Neural progenitor cell (in vitro differentiated cells): ENCODE measurements at regions not wholly inside any gene's neighbourhood (a gene's known extent, or its start where the extent isn't known, plus 50 kb on each side); places are given as distances from the start of the nearest gene placed in this dataset.

ENCODE experiments used
- DNase-seq: peaks from one replicate; pipeline ENCODE4 v3.0.0-alpha.2; 2016; ENCODE audit warnings: low spot score
- H2AFZ ChIP-seq: fragments of 200-600 bp; sonication (generic); replicated peaks from 2 replicates; pipeline ENCODE4 v1.6.1; 2016; ENCODE audit warnings: antibody characterized with exemption
- H3F3A ChIP-seq: fragments of 200-600 bp; sonication (generic); 2 replicates; pipeline ENCODE4 v1.6.1; 2016; ENCODE audit warnings: antibody characterized with exemption, low read depth
- H3K27ac ChIP-seq: fragments of 200-600 bp; sonication (generic); 2 replicates; pipeline ENCODE4 v1.5.1; 2016; ENCODE audit warnings: mild to moderate bottlenecking
- H3K27me3 ChIP-seq: fragments of 200-600 bp; sonication (generic); 2 replicates; pipeline ENCODE4 v1.6.1; 2016; ENCODE audit warnings: mild to moderate bottlenecking, moderate library complexity
- H3K36me3 ChIP-seq: fragments of 200-600 bp; sonication (generic); 2 replicates; pipeline ENCODE4 v1.5.1; 2016
- H3K4me1 ChIP-seq: fragments of 200-600 bp; sonication (generic); 2 replicates; pipeline ENCODE4 v1.6.1; 2016; ENCODE audit warnings: mixed run types
- H3K4me2 ChIP-seq: fragments of 200-600 bp; sonication (generic); 2 replicates; pipeline ENCODE4 v1.6.1; 2016
- H3K4me3 ChIP-seq: fragments of 200-600 bp; sonication (generic); 2 replicates; pipeline ENCODE4 v1.5.1; 2016
- H3K79me2 ChIP-seq: fragments of 200-600 bp; sonication (generic); 2 replicates; pipeline ENCODE4 v1.6.1; 2016; ENCODE audit warnings: low read depth
- H3K9ac ChIP-seq: fragments of 200-600 bp; sonication (generic); 2 replicates; pipeline ENCODE4 v1.6.1; 2016
- H3K9me3 ChIP-seq: fragments of 200-600 bp; sonication (generic); 2 replicates; pipeline ENCODE4 v1.5.1; 2016; ENCODE audit warnings: low read depth
- H4K20me1 ChIP-seq: fragments of 200-600 bp; sonication (generic); 2 replicates; pipeline ENCODE4 v1.6.1; 2016; ENCODE audit warnings: low read depth
- H3K27ac Mint-ChIP-seq: 3 replicates; pipeline ENCODE4 v1.8.0; 2021; ENCODE audit warnings: mixed read lengths
- H3K27me3 Mint-ChIP-seq: 2 replicates; pipeline ENCODE4 v1.8.0; 2022; ENCODE audit warnings: low read depth, mild to moderate bottlenecking, inconsistent platforms, moderate library complexity, mixed read lengths; ENCODE audit not compliant: insufficient read depth
- H3K36me3 Mint-ChIP-seq: 3 replicates; pipeline ENCODE4 v1.8.0; 2021; ENCODE audit warnings: mixed read lengths
- H3K4me1 Mint-ChIP-seq: 3 replicates; pipeline ENCODE4 v1.8.0; 2021; ENCODE audit warnings: mixed read lengths
- H3K4me3 Mint-ChIP-seq: 3 replicates; pipeline ENCODE4 v1.8.0; 2021; ENCODE audit warnings: mild to moderate bottlenecking, moderate library complexity, mixed read lengths
- H3K9me3 Mint-ChIP-seq: 3 replicates; pipeline ENCODE4 v1.8.0; 2020; ENCODE audit warnings: mixed read lengths
- CTCF ChIP-seq: fragments of 200-600 bp; sonication (generic); IDR thresholded peaks from 2 replicates; pipeline ENCODE4 v1.5.1; 2017; ENCODE audit warnings: antibody characterized with exemption, mild to moderate bottlenecking
- EZH2 ChIP-seq: fragments of 200-600 bp; sonication (generic); IDR thresholded peaks from 2 replicates; pipeline ENCODE4 v1.6.1; 2017; ENCODE audit warnings: antibody characterized with exemption, mild to moderate bottlenecking, moderate library complexity
- EZH2phosphoT487 ChIP-seq: fragments of 200-600 bp; sonication (generic); IDR thresholded peaks from 2 replicates; pipeline ENCODE4 v1.6.1; 2017; ENCODE audit warnings: antibody characterized with exemption

GRCh38 chr3:55190331-55190730, 262.5 kb upstream of the LRTM1 start:
- H3K27ac ChIP-seq = no peak overlapping the region

GRCh38 chr3:55189359-55189801, 261.5 kb upstream of the LRTM1 start:
- TF ChIP-seq EZH2 (no peak), CTCF (no peak), EZH2phosphoT487 (no peak)
- no peaks in the 10 kb centered on the region for H3K4me1 ChIP-seq
- H3K36me3 Mint-ChIP-seq = no peaks in the 10 kb centered on the region
- H3K4me3 Mint-ChIP-seq = no peak overlapping the region
- H3K27me3 Mint-ChIP-seq = peaks cover 2% of the 10 kb centered on the region
- no peaks in the 10 kb centered on the region for H3K9me3 ChIP-seq
- H2AFZ ChIP-seq = no peak overlapping the region
- peaks cover 26% of the 10 kb centered on the region for H3K4me1 Mint-ChIP-seq
- no peaks in the 10 kb centered on the region for H3K27me3 ChIP-seq
- H3F3A ChIP-seq = no peaks in the 10 kb centered on the region
- H3K27ac Mint-ChIP-seq = peak overlapping the region; percentile 7
- peaks cover 16% of the 10 kb centered on the region for H3K9me3 Mint-ChIP-seq
- H3K4me2 ChIP-seq = no peak overlapping the region
- no peaks in the 10 kb centered on the region for H3K36me3 ChIP-seq
- no peak for DNase-seq
- no peak overlapping the region for H3K4me3 ChIP-seq
- no peak overlapping the region for H3K9ac ChIP-seq
- H3K27ac ChIP-seq = no peak overlapping the region
- no peaks in the 10 kb centered on the region for H3K79me2 ChIP-seq
- no peaks in the 10 kb centered on the region for H4K20me1 ChIP-seq

More at GRCh38 chr3:55190331-55190730, 262.5 kb upstream of the LRTM1 start:
- Histone ChIP-seq H3K4me3 (no peak overlapping the region), H3K36me3 (no peaks in the 10 kb centered on the region), H4K20me1 (no peaks in the 10 kb centered on the region), H3K9ac (no peak overlapping the region), H3K27me3 (no peaks in the 10 kb centered on the region), H3K4me2 (no peak overlapping the region), H2AFZ (no peak overlapping the region), H3K4me1 (no peaks in the 10 kb centered on the region), H3F3A (no peaks in the 10 kb centered on the region), H3K79me2 (no peaks in the 10 kb centered on the region), H3K9me3 (no peaks in the 10 kb centered on the region)
- no peaks in the 10 kb centered on the region for H3K36me3 Mint-ChIP-seq
- DNase-seq = peak; percentile 53
- H3K9me3 Mint-ChIP-seq = peaks cover 16% of the 10 kb centered on the region
- TF ChIP-seq EZH2 (no peak), CTCF (no peak), EZH2phosphoT487 (no peak)
- H3K27me3 Mint-ChIP-seq = peaks cover 2% of the 10 kb centered on the region
- peak overlapping the region; percentile 73 for H3K27ac Mint-ChIP-seq
- peaks cover 26% of the 10 kb centered on the region for H3K4me1 Mint-ChIP-seq
- H3K4me3 Mint-ChIP-seq = no peak overlapping the region

GRCh38 chr3:55185380-55185779, 257.5 kb upstream of the LRTM1 start:
- H3K79me2 ChIP-seq = no peaks in the 10 kb centered on the region
- no peaks in the 10 kb centered on the region for H3K27me3 ChIP-seq
- no peaks in the 10 kb centered on the region for H4K20me1 ChIP-seq
- no peak for DNase-seq
- H3K9me3 ChIP-seq = no peaks in the 10 kb centered on the region
- TF ChIP-seq CTCF = no peak
- peaks cover 12% of the 10 kb centered on the region for H3K9me3 Mint-ChIP-seq
- peaks cover 30% of the 10 kb centered on the region for H3K4me1 Mint-ChIP-seq
- H3K36me3 ChIP-seq = no peaks in the 10 kb centered on the region
- no peaks in the 10 kb centered on the region for H3K4me1 ChIP-seq
- no peak overlapping the region for H3K9ac ChIP-seq
- no peaks in the 10 kb centered on the region for H3F3A ChIP-seq
- peaks cover 2% of the 10 kb centered on the region for H3K27me3 Mint-ChIP-seq
- no peak overlapping the region for H3K4me2 ChIP-seq
- no peak overlapping the region for H3K4me3 ChIP-seq
- no peak overlapping the region for H3K27ac ChIP-seq
- no peaks in the 10 kb centered on the region for H3K36me3 Mint-ChIP-seq
- H3K27ac Mint-ChIP-seq = no peak overlapping the region
- H3K4me3 Mint-ChIP-seq = no peak overlapping the region
- H2AFZ ChIP-seq = no peak overlapping the region
